Vagina (tissue), 2 donors: ENCODE measurements at regions not wholly inside any gene's neighbourhood (a gene's known extent, or its start where the extent isn't known, plus 50 kb on each side); places are given as distances from the start of the nearest gene placed in this dataset.

Experiments used
- POLR2A ChIP-seq, 2 donors: fragments of 450-650 bp; IDR thresholded peaks; one replicate each; pipeline ENCODE4 v1.6.1; 2017; ENCODE audit warnings: antibody characterized with exemption in 2 of 2, mild to moderate bottlenecking in 2 of 2, moderate library complexity in 2 of 2
- TF ChIP-seq, protein P1 (sequence below), 3 experiments: fragments of 450-650 bp in 2 of 3; fragments of 200-600 bp in 1 of 3; sonication (generic) in 1 of 3; IDR thresholded peaks; one replicate each; pipeline ENCODE4 v1.5.1; 2017 to 2019; ENCODE audit warnings: antibody characterized with exemption in 3 of 3, mild to moderate bottlenecking in 2 of 3, moderate library complexity in 2 of 3

DNA sequence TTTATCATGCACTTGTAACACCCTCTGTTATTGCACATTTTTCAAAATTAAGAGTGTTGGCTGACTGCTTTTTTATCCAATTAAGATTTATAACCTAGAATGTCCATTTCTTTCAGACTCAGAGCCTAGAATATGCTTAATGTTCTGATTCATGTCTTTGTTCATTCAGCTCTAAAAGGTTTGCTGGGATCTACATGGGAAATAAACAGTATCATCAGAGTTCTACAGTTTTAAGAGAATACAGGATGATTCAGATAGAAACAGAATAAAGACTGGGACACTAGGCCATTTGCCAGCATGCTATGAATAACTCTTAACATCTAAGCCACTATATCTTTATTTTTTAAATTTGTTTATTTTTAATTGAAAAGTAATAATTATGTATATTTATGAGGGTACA is 713.7 kb upstream of the CHAC2 start:
- TF ChIP-seq, protein P1, sequence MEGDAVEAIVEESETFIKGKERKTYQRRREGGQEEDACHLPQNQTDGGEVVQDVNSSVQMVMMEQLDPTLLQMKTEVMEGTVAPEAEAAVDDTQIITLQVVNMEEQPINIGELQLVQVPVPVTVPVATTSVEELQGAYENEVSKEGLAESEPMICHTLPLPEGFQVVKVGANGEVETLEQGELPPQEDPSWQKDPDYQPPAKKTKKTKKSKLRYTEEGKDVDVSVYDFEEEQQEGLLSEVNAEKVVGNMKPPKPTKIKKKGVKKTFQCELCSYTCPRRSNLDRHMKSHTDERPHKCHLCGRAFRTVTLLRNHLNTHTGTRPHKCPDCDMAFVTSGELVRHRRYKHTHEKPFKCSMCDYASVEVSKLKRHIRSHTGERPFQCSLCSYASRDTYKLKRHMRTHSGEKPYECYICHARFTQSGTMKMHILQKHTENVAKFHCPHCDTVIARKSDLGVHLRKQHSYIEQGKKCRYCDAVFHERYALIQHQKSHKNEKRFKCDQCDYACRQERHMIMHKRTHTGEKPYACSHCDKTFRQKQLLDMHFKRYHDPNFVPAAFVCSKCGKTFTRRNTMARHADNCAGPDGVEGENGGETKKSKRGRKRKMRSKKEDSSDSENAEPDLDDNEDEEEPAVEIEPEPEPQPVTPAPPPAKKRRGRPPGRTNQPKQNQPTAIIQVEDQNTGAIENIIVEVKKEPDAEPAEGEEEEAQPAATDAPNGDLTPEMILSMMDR (IDR thresholded peaks at IDR 0.05): no peak
- no peak for TF ChIP-seq POLR2A (IDR thresholded peaks at IDR 0.05)
